H9 (cell line): ENCODE measurements at regions not wholly inside any gene's neighbourhood (a gene's known extent, or its start where the extent isn't known, plus 50 kb on each side); places are given as distances from the start of the nearest gene placed in this dataset.

Experiments
- DNase-seq: peaks from one replicate; pipeline ENCODE4 v3.0.0-alpha.2; 2017
- H2AFZ ChIP-seq: one replicate; pipeline ENCODE4 v1.6.1; 2013; ENCODE audit warnings: mild to moderate bottlenecking, low read length, control low read depth, moderate library complexity
- H2AK5ac ChIP-seq: 2 replicates; pipeline ENCODE4 v1.6.1; 2013; ENCODE audit warnings: low read length, control low read depth, mixed read lengths; ENCODE audit not compliant: insufficient read length
- H2BK120ac ChIP-seq: one replicate; pipeline ENCODE4 v1.6.1; 2013; ENCODE audit warnings: low read depth, mild to moderate bottlenecking, low read length, control low read depth, inconsistent platforms; ENCODE audit not compliant: poor library complexity, severe bottlenecking
- H2BK12ac ChIP-seq: 2 replicates; pipeline ENCODE4 v1.6.1; 2013; ENCODE audit warnings: low read length, control low read depth, mixed read lengths, low read depth; ENCODE audit not compliant: insufficient read length
- H2BK15ac ChIP-seq: 2 replicates; pipeline ENCODE4 v1.6.1; 2013; ENCODE audit warnings: low read depth, low read length, control low read depth
- H2BK20ac ChIP-seq: one replicate; pipeline ENCODE4 v1.6.1; 2013; ENCODE audit warnings: low read depth, mild to moderate bottlenecking, low read length, control low read depth, inconsistent platforms; ENCODE audit not compliant: poor library complexity, severe bottlenecking
- H2BK5ac ChIP-seq: 2 replicates; pipeline ENCODE4 v1.6.1; 2013; ENCODE audit warnings: low read length, control low read depth, mixed read lengths; ENCODE audit not compliant: insufficient read length
- H3K14ac ChIP-seq: 2 replicates; pipeline ENCODE4 v1.6.1; 2013; ENCODE audit warnings: low read length, control low read depth; ENCODE audit not compliant: insufficient read depth
- H3K18ac ChIP-seq: 2 replicates; pipeline ENCODE4 v1.6.1; 2013; ENCODE audit warnings: low read depth, mild to moderate bottlenecking, mixed read lengths, low read length, control low read depth; ENCODE audit not compliant: insufficient read length
- H3K23ac ChIP-seq: 2 replicates; pipeline ENCODE4 v1.6.1; 2013; ENCODE audit warnings: low read length, control low read depth, mixed read lengths, low read depth; ENCODE audit not compliant: insufficient read length
- H3K23me2 ChIP-seq: 2 replicates; pipeline ENCODE4 v1.6.1; 2013; ENCODE audit warnings: low read depth, mild to moderate bottlenecking, mixed read lengths, low read length, control low read depth; ENCODE audit not compliant: insufficient read length, poor library complexity, severe bottlenecking
- H3K27ac ChIP-seq: 2 replicates; pipeline ENCODE4 v1.5.1; 2013; ENCODE audit warnings: low read length, control low read depth, mixed read lengths, low read depth; ENCODE audit not compliant: insufficient read length
- H3K27me3 ChIP-seq: 2 replicates; pipeline ENCODE4 v1.6.1; 2013; ENCODE audit warnings: low read length, control low read depth, inconsistent platforms; ENCODE audit not compliant: insufficient read depth
- H3K4ac ChIP-seq: 2 replicates; pipeline ENCODE4 v1.6.1; 2013; ENCODE audit warnings: low read depth, mild to moderate bottlenecking, control low read depth, inconsistent platforms, low read length, moderate library complexity
- H3K4me1 ChIP-seq: 2 replicates; pipeline ENCODE4 v1.6.1; 2013; ENCODE audit warnings: low read length, control low read depth, inconsistent platforms; ENCODE audit not compliant: insufficient read depth
- H3K4me2 ChIP-seq: 2 replicates; pipeline ENCODE4 v1.6.1; 2013; ENCODE audit warnings: low read length, control low read depth, mixed read lengths; ENCODE audit not compliant: insufficient read length, insufficient read depth
- H3K56ac ChIP-seq: 2 replicates; pipeline ENCODE4 v1.6.1; 2013; ENCODE audit warnings: low read depth, mild to moderate bottlenecking, mixed read lengths, low read length, control low read depth; ENCODE audit not compliant: insufficient read length
- H3K79me1 ChIP-seq: 2 replicates; pipeline ENCODE4 v1.6.1; 2013; ENCODE audit warnings: low read depth, mild to moderate bottlenecking, moderate library complexity, low read length, control low read depth, inconsistent platforms; ENCODE audit not compliant: insufficient read depth, poor library complexity, severe bottlenecking
- H3K79me2 ChIP-seq: 2 replicates; pipeline ENCODE4 v1.6.1; 2013; ENCODE audit warnings: low read length, control low read depth, inconsistent platforms; ENCODE audit not compliant: insufficient read depth
- H3K9ac ChIP-seq: 2 replicates; pipeline ENCODE4 v1.6.1; 2013; ENCODE audit warnings: low read length, control low read depth, mixed read lengths; ENCODE audit not compliant: insufficient read length; ENCODE audit errors: extremely low read depth
- H3K9me3 ChIP-seq: one replicate; pipeline ENCODE4 v1.6.1; 2013; ENCODE audit warnings: low read depth, low read length, inconsistent platforms; ENCODE audit not compliant: control insufficient read depth
- H3T11ph ChIP-seq: one replicate; pipeline ENCODE4 v1.6.1; 2013; ENCODE audit warnings: mild to moderate bottlenecking, low read length, control low read depth, inconsistent platforms
- H4K20me1 ChIP-seq: one replicate; pipeline ENCODE4 v1.6.1; 2013; ENCODE audit not compliant: control insufficient read depth, insufficient read length, insufficient read depth
- H4K5ac ChIP-seq: 2 replicates; pipeline ENCODE4 v1.6.1; 2013; ENCODE audit warnings: low read depth, mild to moderate bottlenecking, mixed read lengths, low read length, control low read depth; ENCODE audit not compliant: insufficient read length
- H4K8ac ChIP-seq: replicated peaks from 2 replicates; pipeline ENCODE4 v1.6.1; 2013; ENCODE audit warnings: low read length, control low read depth, mixed read lengths, low read depth; ENCODE audit not compliant: insufficient read length
- H4K91ac ChIP-seq: 2 replicates; pipeline ENCODE4 v1.6.1; 2013; ENCODE audit warnings: low read depth, mild to moderate bottlenecking, moderate library complexity, mixed read lengths, low read length, control low read depth; ENCODE audit not compliant: insufficient read length
- H3K27ac Mint-ChIP-seq, 3 experiments: 2 replicates in 2 of 3; 3 replicates in 1 of 3; pipeline ENCODE4 v1.8.0; 2020 to 2021; ENCODE audit warnings: mixed read lengths in 3 of 3, mild to moderate bottlenecking in 1 of 3, moderate library complexity in 1 of 3
- H3K27me3 Mint-ChIP-seq: 2 replicates; pipeline ENCODE4 v1.8.0; 2021; ENCODE audit warnings: low read depth, mild to moderate bottlenecking, moderate library complexity, mixed read lengths
- H3K36me3 Mint-ChIP-seq, 3 experiments: 2 replicates in 2 of 3; 3 replicates in 1 of 3; pipeline ENCODE4 v1.8.0; 2020 to 2021; ENCODE audit warnings: low read depth in 3 of 3, mixed read lengths in 3 of 3; ENCODE audit not compliant: insufficient read depth in 1 of 3
- H3K4me1 Mint-ChIP-seq, 2 experiments: 2 replicates each; pipeline ENCODE4 v1.8.0; 2020; ENCODE audit warnings: mixed read lengths in 2 of 2
- H3K4me3 Mint-ChIP-seq, 2 experiments: 2 replicates in 1 of 2; 3 replicates in 1 of 2; pipeline ENCODE4 v1.8.0; 2020 to 2021; ENCODE audit warnings: mild to moderate bottlenecking in 2 of 2, mixed read lengths in 2 of 2, moderate library complexity in 1 of 2
- H3K9me3 Mint-ChIP-seq, 2 experiments: 2 replicates in 1 of 2; 3 replicates in 1 of 2; pipeline ENCODE4 v1.8.0; 2020; ENCODE audit warnings: mild to moderate bottlenecking in 2 of 2, mixed read lengths in 2 of 2, moderate library complexity in 1 of 2
- CTCF ChIP-seq: fragments of 200-600 bp; sonication (generic); conservative IDR thresholded peaks from 3 replicates; pipeline ENCODE4 v1.8.0; 2021; ENCODE audit warnings: antibody characterized with exemption, mild to moderate bottlenecking
- WGBS: extraction: QIAGEN DNeasy Blood & Tissue Kit; methylation state at CpG from one replicate; pipeline ENCODE4 v1.1.7; 2013; ENCODE audit warnings: missing lambda C conversion rate, low lambda C conversion rate, mixed read lengths; ENCODE audit not compliant: insufficient read length; ENCODE audit errors: extremely low coverage; 5-methylcytosine and 5-hydroxymethylcytosine counted together

GRCh38 chr1:194931166-194931565 lies 1677.1 kb downstream of the KCNT2 start:
- no peak overlapping the region for H3K56ac ChIP-seq
- no peak overlapping the region for H3K4me2 ChIP-seq
- no peak overlapping the region for H4K91ac ChIP-seq

More at GRCh38 chr1:194931166-194931565, 1677.1 kb downstream of the KCNT2 start:
- no peak overlapping the region for H2BK12ac ChIP-seq
- H4K5ac ChIP-seq, result no peak overlapping the region
- no CpG with 5 or more reads among the region's 1 CpG for WGBS
- no peak for DNase-seq
- H4K20me1 ChIP-seq, result no peaks in the 10 kb centered on the region
- no peaks in the 10 kb centered on the region for H3K27me3 ChIP-seq
- no peak overlapping the region for H3K4ac ChIP-seq
- H3K4me1 ChIP-seq, result no peaks in the 10 kb centered on the region
- H2BK20ac ChIP-seq, result no peak overlapping the region
- no peak overlapping the region for H2BK15ac ChIP-seq
- no peaks in the 10 kb centered on the region for H3K27me3 Mint-ChIP-seq
- no peak overlapping the region for H3K14ac ChIP-seq
- H2BK120ac ChIP-seq, result no peak overlapping the region
- no peaks in the 10 kb centered on the region for H3K23me2 ChIP-seq
- H3K9ac ChIP-seq, result no peak overlapping the region
- peaks cover 0 to under 1% (median 0%) of the 10 kb centered on the region in 3 experiments; a peak in 1 of 7 replicates for H3K36me3 Mint-ChIP-seq
- H3K27ac Mint-ChIP-seq, result no peak overlapping the region; a peak in 1 of 7 replicates
- no peaks in the 10 kb centered on the region for H3K4me1 Mint-ChIP-seq
- no peak overlapping the region for H4K8ac ChIP-seq
- no peak for TF ChIP-seq CTCF
- H2AK5ac ChIP-seq, result no peak overlapping the region
- no peaks in the 10 kb centered on the region for H3K79me1 ChIP-seq
- H3K23ac ChIP-seq, result no peak overlapping the region
- no peak overlapping the region for H3K4me3 Mint-ChIP-seq
- H3K79me2 ChIP-seq, result no peaks in the 10 kb centered on the region
- no peak overlapping the region for H3K18ac ChIP-seq
- no peak overlapping the region for H2AFZ ChIP-seq
- no peak overlapping the region for H3K27ac ChIP-seq
- no peak overlapping the region for H3T11ph ChIP-seq
- H3K9me3 ChIP-seq, result no peaks in the 10 kb centered on the region
- no peak overlapping the region for H2BK5ac ChIP-seq
- H3K9me3 Mint-ChIP-seq, result peaks cover 0 to 3% of the 10 kb centered on the region in 2 experiments; a peak in 3 of 5 replicates
